VCaP (cell line): ENCODE measurements at regions not wholly inside any gene's neighbourhood (a gene's known extent, or its start where the extent isn't known, plus 50 kb on each side); places are given as distances from the start of the nearest gene placed in this dataset.

ENCODE experiments used
- H3K27ac ChIP-seq: fragments of 450-650 bp; 2 replicates; pipeline ENCODE4 v1.5.1; 2017
- TF ChIP-seq, protein P1 (sequence below): fragments of 450-650 bp; conservative IDR thresholded peaks from 2 replicates; pipeline ENCODE4 v1.5.1; 2017; ENCODE audit warnings: mild to moderate bottlenecking, moderate library complexity

DNA sequence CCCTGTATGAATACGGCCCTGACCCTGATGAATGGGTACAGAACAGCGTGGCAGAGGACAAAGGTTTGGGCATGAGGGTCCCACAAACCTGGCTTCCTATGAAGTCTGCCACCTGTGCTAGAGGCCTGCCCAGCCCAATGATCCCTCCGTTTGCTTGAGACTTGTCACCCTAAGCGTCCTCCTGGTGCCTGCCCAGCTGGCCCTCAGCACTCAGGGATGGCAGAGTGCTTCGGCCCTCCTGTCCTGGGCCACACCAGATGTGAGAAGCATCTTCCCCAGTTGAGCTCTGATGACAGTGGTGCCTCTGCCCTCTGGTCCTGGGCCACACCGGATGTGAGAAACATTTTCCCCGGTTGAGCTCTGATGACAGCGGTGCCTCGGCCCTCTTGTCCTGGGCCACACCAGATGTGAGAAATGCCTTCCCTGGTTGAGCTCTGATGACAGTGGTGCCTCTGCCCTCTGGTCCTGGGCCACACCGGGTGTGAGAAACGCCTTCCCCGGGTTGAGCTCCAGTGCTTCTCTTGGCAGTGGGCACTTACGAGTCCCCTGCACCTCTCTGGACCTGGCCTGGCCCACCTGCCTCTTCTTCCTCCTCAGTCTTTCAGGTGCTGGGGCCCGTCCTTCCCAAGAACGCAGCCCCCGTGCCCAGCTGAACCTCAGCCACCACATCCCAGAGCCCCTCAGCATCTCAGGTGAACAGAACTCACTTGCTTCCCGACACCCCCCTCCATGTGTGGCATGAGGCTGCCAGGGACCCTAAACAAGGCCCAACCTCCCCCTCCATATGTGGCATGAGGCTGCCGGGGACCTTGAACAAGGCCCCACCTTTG is 253.1 kb upstream of the IRX1 start:
- TF ChIP-seq, protein P1, sequence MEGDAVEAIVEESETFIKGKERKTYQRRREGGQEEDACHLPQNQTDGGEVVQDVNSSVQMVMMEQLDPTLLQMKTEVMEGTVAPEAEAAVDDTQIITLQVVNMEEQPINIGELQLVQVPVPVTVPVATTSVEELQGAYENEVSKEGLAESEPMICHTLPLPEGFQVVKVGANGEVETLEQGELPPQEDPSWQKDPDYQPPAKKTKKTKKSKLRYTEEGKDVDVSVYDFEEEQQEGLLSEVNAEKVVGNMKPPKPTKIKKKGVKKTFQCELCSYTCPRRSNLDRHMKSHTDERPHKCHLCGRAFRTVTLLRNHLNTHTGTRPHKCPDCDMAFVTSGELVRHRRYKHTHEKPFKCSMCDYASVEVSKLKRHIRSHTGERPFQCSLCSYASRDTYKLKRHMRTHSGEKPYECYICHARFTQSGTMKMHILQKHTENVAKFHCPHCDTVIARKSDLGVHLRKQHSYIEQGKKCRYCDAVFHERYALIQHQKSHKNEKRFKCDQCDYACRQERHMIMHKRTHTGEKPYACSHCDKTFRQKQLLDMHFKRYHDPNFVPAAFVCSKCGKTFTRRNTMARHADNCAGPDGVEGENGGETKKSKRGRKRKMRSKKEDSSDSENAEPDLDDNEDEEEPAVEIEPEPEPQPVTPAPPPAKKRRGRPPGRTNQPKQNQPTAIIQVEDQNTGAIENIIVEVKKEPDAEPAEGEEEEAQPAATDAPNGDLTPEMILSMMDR, result no peak
- H3K27ac ChIP-seq, result no peak overlapping the region

DNA sequence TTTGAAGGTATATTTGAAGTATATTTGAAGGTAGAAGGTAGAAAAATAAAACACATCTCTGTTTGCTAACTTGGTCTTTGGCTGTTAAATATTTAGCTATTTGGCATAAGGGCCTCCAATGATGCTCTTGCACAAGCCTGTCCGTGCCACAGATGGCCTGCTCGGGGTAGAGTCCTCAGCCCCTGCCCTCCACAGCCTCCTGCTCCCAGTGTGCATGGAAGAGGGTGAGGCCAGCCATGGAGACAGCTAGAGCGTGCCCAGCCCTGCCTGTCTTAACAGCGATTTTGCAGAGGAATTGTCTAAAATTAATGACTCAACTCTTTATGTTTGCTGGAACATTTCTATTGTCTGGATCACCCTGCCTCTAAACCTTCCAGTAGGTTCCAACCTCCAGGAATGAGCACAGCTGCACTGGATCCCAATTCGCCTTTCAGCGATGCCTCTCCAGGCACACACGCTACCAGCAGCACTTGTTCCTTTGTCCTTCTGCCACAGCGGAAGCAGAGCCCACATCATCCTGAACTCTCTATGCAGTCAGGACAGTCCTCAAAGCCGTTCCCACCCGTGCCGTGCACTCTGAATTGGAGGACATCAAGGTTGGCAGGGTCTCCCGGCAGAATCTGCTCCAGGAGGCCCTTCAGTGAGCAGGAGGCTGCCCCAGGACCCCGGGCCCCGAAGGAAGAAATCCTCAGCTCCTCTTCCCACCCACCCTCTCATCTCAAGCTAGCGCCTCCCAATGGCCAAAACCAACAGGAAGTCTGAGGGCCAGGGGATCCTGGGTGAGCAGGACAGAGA is 254.0 kb upstream of the IRX1 start:
- TF ChIP-seq, protein P1, result no peak
- no peak overlapping the region for H3K27ac ChIP-seq

DNA sequence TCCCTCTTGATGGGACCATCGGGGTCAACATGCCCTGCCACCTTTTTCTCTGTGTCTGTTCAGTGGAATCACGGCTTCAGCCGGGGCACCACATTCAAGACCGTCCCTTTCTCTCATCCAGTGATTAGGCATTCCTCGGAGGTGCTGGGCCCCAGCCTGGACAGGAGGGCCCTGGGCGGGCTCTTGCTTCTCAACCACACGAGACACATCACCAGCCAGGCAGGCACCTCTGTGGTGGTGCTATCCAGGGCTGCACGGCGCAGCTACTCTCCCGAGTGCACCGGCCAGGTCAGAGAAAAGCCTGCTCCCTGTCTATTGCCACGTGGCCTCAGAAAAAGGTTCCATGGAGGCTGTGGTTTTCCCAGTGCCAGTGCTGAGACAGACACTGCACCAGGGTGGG is 255.2 kb upstream of the IRX1 start:
- TF ChIP-seq, protein P1, result no peak
- no peak overlapping the region for H3K27ac ChIP-seq

DNA sequence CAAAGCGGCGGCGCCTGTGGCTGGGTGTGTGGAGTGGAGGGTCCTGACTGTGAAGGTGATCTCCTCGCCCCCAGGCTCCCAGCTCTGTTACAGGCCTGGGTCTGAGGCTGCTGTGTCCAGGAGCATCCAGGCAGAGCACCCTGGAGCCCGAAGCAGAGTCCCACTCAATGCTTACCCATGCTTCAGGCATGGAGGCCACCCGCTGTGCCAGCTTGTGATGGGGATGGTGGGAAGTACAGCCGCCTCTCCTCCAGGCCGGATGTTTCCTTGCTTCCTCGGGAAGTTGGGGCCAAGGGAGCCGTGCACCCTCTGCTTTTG is 255.9 kb upstream of the IRX1 start:
- TF ChIP-seq, protein P1, result no peak
- no peak overlapping the region for H3K27ac ChIP-seq

DNA sequence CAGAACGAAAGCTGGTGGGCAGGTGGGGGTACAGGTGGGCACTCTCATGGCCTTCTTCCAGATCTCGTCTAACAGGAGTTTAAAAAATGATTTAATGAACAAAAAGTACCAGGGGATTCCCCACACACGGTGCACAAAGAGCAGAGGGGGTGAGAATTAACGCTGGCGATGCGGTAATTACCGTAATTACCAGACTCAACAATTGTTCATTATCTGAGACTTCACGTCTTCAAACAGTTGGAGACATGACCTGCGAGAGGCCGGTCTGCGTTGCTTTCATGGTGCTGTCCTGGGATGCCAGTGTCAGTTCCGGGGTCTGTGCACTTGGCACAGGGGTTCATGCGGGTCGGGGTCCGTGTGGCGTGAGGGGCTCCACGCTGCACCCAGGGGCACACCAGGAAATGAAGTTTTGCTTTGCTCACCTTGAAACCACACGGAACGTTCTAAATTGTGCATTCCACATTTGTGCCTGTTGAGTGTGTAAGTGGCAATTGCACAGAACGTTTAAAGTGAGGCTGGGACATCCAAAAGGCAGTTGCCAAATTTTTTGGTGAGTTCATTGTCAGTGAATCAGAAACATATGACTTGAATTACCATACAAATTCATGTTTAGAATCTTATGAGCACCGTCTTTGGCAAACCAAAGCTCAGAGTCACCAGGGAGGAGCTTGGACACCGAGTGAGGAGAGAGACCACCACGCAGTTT is 256.4 kb upstream of the IRX1 start:
- no peak overlapping the region for H3K27ac ChIP-seq
- TF ChIP-seq, protein P1, result no peak

DNA sequence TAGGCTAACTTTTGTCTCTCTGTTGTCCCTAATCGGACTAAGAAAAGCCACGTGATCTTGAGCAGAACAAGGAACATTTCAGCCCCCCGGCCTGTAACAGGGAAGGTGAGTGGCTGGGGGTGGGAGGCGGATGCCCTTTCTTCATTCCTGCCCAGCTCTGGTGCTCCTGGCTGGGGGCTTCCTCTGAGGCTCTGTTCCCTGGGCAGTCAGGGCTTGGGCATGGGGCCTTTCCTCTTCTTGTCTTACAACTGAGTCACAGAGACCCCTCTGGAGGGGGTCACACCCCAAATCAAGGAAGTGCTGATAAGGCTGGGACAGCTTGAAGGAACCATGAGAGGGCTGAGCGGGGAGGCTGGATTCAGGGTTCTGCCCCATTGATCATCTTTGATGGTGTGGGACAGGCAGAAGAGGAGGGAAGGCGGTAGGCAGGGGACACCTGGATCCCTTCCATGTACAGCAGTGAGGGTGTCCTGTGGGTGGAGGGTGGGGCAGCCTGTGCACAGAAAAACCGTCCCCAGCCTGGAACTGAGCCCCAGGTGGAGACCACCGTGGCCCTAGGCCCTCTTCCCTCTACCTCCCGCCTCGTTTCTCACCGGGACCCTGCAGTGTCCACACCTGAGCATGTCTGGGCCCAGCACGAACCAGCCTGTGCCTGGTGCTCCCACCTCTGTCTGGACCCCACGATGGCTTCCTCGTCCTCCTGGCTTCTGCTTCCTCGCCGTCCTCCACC is 257.7 kb upstream of the IRX1 start:
- H3K27ac ChIP-seq, result no peak overlapping the region
- TF ChIP-seq, protein P1, result no peak
